ENCODE measurements at regions not wholly inside any gene's neighbourhood (a gene's known extent, or its start where the extent isn't known, plus 50 kb on each side); places are given as distances from the start of the nearest gene placed in this dataset.

DNA sequence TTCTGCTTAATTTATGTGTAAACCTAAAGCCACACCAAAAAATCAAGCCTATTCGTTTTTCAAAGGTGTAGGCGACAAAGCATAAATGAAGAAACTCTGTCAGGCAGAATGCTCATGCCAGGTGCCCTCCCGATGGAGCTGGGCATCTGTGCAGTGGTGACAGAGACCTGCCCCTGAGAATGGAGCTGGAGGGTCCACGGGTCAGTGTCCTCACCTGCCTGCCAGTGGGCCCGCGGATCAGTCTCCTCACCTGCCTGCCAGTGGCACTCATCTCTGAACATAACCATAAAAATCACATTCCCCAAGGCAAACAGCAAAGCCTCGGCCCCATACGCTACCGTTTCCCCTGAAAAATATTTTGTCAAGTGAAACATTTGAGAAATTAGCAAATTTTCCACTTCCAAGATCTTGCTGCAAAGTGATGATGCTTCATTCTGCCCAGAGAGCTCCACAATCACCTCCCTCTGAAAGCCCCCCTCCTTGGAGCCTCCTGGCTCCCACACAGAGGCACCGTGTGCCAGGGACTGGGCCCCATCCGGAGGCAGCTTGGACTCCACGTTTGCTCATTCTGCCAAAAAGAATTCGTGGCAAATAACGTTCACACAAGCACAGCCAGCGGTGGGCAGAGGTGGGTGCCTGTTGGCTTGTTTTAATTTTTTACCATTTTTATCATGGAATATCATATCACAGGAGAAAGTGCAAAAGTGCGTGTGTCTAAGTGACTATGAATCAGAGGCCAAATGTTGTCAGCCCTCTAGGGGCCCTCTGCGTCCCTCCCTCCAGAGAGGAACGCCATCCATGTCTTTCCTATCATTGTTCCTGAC, 88.8 kb downstream of the YTHDF1 start:
- H3K9me3 ChIP-seq (ENCODE audit: low read length): no peaks in the 10 kb centered on the region
- H3K79me2 ChIP-seq (ENCODE audit: insufficient read depth, low read length): no peaks in the 10 kb centered on the region
- 6% methylated on average over 16 of the region's 18 CpGs for WGBS (ENCODE audit: low lambda C conversion rate)
- H3K4me2 ChIP-seq (ENCODE audit: low read depth, low read length): no peak overlapping the region
- ChIA-PET POLR2A (no interaction called here), CTCF (ENCODE audit: low intra/inter-chr PET ratio, low total read pairs) (no interaction called here)
- no peaks in the 10 kb centered on the region for H3K36me3 ChIP-seq (replicated peaks in 1 of 2; ENCODE audit: control insufficient read depth in 1 of 2, insufficient read depth in 2 of 2, low read length in 2 of 2)
- no peak overlapping the region for H3K27ac ChIP-seq (ENCODE audit: extremely low read length, insufficient read depth, low read length)
- in situ Hi-C loops (cut with HindIII; ENCODE audit: extremely low pct_ligation_motif_present, low pct_unique_long_range_greater_than_20kb) (no loop called here), intact Hi-C loops (cut with micrococcal nuclease; ENCODE audit: unreplicated experiment) (no loop called here)
- no peak for ATAC-seq
- BruUV-seq (replicated peaks): no TSS peak
- H3K27me3 ChIP-seq (ENCODE audit: control insufficient read depth in 1 of 2, insufficient read depth in 2 of 2, low read length in 2 of 2): peaks cover 48 to 99% of the 10 kb centered on the region in 2 experiments
- H2AFZ ChIP-seq (ENCODE audit: low read length): no peak overlapping the region
- H3K4me3 ChIP-seq (replicated peaks in 1 of 3; ENCODE audit: insufficient read depth in 1 of 3, low read depth in 2 of 3, low read length in 3 of 3): no peak overlapping the region
- TF ChIP-seq SMAD1 (CRISPR knock-in tag; IDR thresholded peaks at IDR 0.05; ENCODE audit: borderline replicate concordance, low read depth): no peak
- no peak for TF ChIP-seq TARDBP (CRISPR knock-in tag; IDR thresholded peaks at IDR 0.05)
- TF ChIP-seq ELF1 (CRISPR knock-in tag; IDR thresholded peaks at IDR 0.05): no peak
- no peak for TF ChIP-seq ZNF549 (CRISPR knock-in tag; IDR thresholded peaks at IDR 0.05)
- TF ChIP-seq RORA (CRISPR knock-in tag; IDR thresholded peaks at IDR 0.05): no peak
- TF ChIP-seq, protein P1, sequence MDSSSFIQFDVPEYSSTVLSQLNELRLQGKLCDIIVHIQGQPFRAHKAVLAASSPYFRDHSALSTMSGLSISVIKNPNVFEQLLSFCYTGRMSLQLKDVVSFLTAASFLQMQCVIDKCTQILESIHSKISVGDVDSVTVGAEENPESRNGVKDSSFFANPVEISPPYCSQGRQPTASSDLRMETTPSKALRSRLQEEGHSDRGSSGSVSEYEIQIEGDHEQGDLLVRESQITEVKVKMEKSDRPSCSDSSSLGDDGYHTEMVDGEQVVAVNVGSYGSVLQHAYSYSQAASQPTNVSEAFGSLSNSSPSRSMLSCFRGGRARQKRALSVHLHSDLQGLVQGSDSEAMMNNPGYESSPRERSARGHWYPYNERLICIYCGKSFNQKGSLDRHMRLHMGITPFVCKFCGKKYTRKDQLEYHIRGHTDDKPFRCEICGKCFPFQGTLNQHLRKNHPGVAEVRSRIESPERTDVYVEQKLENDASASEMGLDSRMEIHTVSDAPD (CRISPR knock-in tag; IDR thresholded peaks at IDR 0.05): no peak
- no peak overlapping the region for H3K9ac ChIP-seq (ENCODE audit: insufficient read depth, low read depth, low read length)
- peaks cover 10% of the 10 kb centered on the region; the same call in 1 of the 2 replicates for H4K20me1 ChIP-seq (ENCODE audit: insufficient read depth, low read length)
- FAIRE-seq: no peak
- no peaks in the 10 kb centered on the region for H3K4me1 ChIP-seq (ENCODE audit: insufficient read depth, low read length)
- no peak for DNase-seq (ENCODE audit: low spot score)

Measured in HepG2 (cell line).